Prostate gland (tissue), 2 donors: ENCODE measurements at regions not wholly inside any gene's neighbourhood (a gene's known extent, or its start where the extent isn't known, plus 50 kb on each side); places are given as distances from the start of the nearest gene placed in this dataset.

Source experiments
- DNase-seq: peaks from one replicate; pipeline ENCODE4 v3.0.0-alpha.2; 2019; ENCODE audit warnings: low spot score
- H3K27ac ChIP-seq, 2 donors: fragments of 200-600 bp; sonication (generic); 2 replicates each; pipeline ENCODE4 v1.5.1; 2017 to 2019
- H3K27me3 ChIP-seq: fragments of 200-600 bp; sonication (generic); replicated peaks from 2 replicates; pipeline ENCODE4 v1.5.1; 2019; ENCODE audit not compliant: insufficient read depth
- H3K36me3 ChIP-seq, 2 donors: fragments of 200-600 bp; sonication (generic); 1 replicate in 1 of 2; 2 replicates in 1 of 2; pipeline versions ENCODE4 v1.5.1 to v1.8.1; 2017 to 2019
- H3K4me1 ChIP-seq: fragments of 200-600 bp; sonication (generic); replicated peaks from 2 replicates; pipeline ENCODE4 v1.5.1; 2019
- H3K4me3 ChIP-seq, 2 donors: fragments of 200-600 bp; sonication (generic); 2 replicates each; pipeline ENCODE4 v1.5.1; 2017 to 2019
- H3K9me3 ChIP-seq: fragments of 200-600 bp; sonication (generic); 2 replicates; pipeline ENCODE4 v1.5.1; 2017
- POLR2A ChIP-seq: fragments of 450-650 bp; IDR thresholded peaks from one replicate; pipeline ENCODE4 v1.6.1; 2016; ENCODE audit warnings: antibody characterized with exemption, mild to moderate bottlenecking
- POLR2AphosphoS5 ChIP-seq: sonication (generic); formaldehyde crosslinking; IDR thresholded peaks from one replicate; pipeline ENCODE4 v1.6.1; 2017; ENCODE audit warnings: antibody characterized with exemption
- WGBS: methylation state at CpG from one replicate; pipeline ENCODE4 v1.1.5; 2018; 5-methylcytosine and 5-hydroxymethylcytosine counted together
- intact Hi-C: fragments of 100-400 bp; cut with DNase I; formaldehyde crosslinking; loops from one replicate; pipeline ENCODE4 v1.14.2; 2022
- TF ChIP-seq, protein P1 (sequence below), 4 experiments: fragments of 200-600 bp in 2 of 4; fragments of 450-650 bp in 2 of 4; sonication (generic) in 2 of 4; IDR thresholded peaks; 1 replicate in 3 of 4; 2 replicates in 1 of 4; pipeline ENCODE4 v1.5.1; 2016 to 2019; ENCODE audit warnings: antibody characterized with exemption in 4 of 4, mild to moderate bottlenecking in 2 of 4, moderate library complexity in 2 of 4

DNA sequence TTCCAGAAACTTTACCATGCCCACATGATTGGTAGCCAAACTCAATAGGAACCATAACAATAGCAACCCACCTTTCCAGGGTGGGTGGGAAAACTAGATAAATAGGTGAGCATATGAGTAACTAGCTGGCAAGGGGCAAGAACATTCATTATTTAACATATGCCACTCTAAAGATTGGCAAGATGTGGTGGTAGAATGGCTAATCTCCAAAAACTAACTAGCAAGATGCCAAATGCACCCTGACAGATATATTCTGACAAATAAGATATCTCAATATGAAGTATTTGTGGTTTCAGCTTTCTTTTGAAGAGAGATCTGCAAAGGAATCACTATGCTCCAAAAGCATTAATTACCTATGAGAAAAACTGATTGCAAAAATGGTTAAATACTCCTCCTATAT, 895.6 kb downstream of the TLE1 start:
- Histone ChIP-seq H3K36me3 (no peaks in the 10 kb centered on the region), H3K4me3 (no peak overlapping the region)
- intact Hi-C loops = loop anchor here (10.0 kb wide), 1 partner anchor 701 kb away; no protein-coding TSS in a partner anchor

DNA sequence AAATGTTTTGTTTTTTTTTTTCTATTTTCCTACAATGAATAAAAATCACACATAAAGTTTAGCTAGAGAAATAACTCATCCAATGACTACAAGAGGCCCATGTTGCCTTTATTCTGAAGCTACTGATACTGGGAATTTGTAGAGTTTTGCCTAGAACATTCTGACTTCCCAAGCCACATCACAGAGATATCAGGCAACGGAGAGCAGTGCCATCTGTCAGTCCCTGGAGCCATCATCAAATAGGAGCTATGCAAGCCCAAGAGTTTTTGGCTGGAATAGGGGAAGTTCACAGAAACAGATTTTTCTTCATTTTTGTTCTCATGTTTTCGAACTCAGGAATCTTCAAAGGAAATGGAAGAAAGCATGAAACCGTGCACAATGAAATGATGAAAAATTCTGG, 896.6 kb downstream of the TLE1 start:
- WGBS = 74% methylated on average over 3 of the region's 3 CpGs
- no peaks in the 10 kb centered on the region for H3K36me3 ChIP-seq
- H3K9me3 ChIP-seq = no peaks in the 10 kb centered on the region
- H3K27me3 ChIP-seq = no peaks in the 10 kb centered on the region
- no peak for DNase-seq
- no peak overlapping the region for H3K4me3 ChIP-seq
- H3K27ac ChIP-seq = no peak overlapping the region
- intact Hi-C loops = loop anchor here (10.0 kb wide), 1 partner anchor 702 kb away; no protein-coding TSS in a partner anchor
- TF ChIP-seq POLR2A (no peak), POLR2AphosphoS5 (no peak)
- TF ChIP-seq, protein P1, sequence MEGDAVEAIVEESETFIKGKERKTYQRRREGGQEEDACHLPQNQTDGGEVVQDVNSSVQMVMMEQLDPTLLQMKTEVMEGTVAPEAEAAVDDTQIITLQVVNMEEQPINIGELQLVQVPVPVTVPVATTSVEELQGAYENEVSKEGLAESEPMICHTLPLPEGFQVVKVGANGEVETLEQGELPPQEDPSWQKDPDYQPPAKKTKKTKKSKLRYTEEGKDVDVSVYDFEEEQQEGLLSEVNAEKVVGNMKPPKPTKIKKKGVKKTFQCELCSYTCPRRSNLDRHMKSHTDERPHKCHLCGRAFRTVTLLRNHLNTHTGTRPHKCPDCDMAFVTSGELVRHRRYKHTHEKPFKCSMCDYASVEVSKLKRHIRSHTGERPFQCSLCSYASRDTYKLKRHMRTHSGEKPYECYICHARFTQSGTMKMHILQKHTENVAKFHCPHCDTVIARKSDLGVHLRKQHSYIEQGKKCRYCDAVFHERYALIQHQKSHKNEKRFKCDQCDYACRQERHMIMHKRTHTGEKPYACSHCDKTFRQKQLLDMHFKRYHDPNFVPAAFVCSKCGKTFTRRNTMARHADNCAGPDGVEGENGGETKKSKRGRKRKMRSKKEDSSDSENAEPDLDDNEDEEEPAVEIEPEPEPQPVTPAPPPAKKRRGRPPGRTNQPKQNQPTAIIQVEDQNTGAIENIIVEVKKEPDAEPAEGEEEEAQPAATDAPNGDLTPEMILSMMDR (IDR thresholded peaks at IDR 0.05) = no peak
- no peaks in the 10 kb centered on the region for H3K4me1 ChIP-seq

More for the DNA sequence above, 895.6 kb downstream of the TLE1 start:
- Histone ChIP-seq H3K9me3 (no peaks in the 10 kb centered on the region), H3K4me1 (no peaks in the 10 kb centered on the region), H3K27me3 (no peaks in the 10 kb centered on the region), H3K27ac (no peak overlapping the region)
- TF ChIP-seq POLR2AphosphoS5 (no peak), POLR2A (no peak)
- TF ChIP-seq, protein P1 (IDR thresholded peaks at IDR 0.05) = no peak
- no peak for DNase-seq

DNA sequence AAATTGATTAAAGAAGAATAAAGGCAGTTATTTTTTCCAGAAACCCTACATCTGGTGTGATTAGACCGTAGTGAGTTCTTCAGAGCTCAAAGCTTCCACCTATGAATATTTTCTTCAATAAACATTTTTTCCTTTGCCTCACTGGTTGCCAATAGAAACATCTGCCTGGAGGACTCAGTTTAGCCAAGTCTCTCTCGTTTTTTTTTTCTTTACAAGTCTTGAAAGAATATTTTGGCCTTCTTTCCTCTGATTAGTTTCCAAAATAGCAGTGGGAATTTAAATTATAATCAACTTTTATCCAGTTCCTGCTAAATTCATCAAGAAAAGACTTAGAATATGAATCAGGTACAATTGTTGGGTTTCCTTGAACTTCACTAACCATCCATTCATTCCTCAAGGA, 897.5 kb downstream of the TLE1 start:
- TF ChIP-seq POLR2AphosphoS5 (no peak), POLR2A (no peak)
- TF ChIP-seq, protein P1 (IDR thresholded peaks at IDR 0.05) = no peak
- 43% methylated on average over 2 of the region's 2 CpGs for WGBS
- intact Hi-C loops = loop anchor here (10.0 kb wide), 1 partner anchor 703 kb away; no protein-coding TSS in a partner anchor
- no peak overlapping the region for H3K4me3 ChIP-seq
- no peaks in the 10 kb centered on the region for H3K9me3 ChIP-seq
- H3K36me3 ChIP-seq = no peaks in the 10 kb centered on the region
- no peaks in the 10 kb centered on the region for H3K4me1 ChIP-seq
- H3K27ac ChIP-seq = no peak overlapping the region
- H3K27me3 ChIP-seq = no peaks in the 10 kb centered on the region
- no peak for DNase-seq

DNA sequence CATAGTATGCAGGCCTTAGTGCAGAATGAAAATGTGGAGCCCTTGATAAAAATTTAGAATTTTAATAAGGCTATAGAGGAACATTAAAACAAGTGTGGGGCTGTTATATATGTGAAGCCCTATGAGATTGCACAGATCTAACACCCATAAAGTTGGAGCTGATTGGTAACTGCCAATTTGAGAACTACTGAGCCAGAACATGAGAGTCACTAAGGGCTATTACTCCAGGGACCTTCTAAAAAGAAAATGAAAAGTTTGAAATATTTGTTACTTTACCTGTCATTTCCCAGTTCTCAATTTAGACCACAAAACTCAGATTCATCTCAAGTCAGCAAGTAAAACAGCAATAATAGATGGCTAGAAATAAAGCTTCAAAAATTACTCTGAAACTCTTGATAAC, 898.6 kb downstream of the TLE1 start:
- Histone ChIP-seq H3K27ac (no peak overlapping the region), H3K27me3 (no peaks in the 10 kb centered on the region), H3K36me3 (no peaks in the 10 kb centered on the region), H3K9me3 (no peaks in the 10 kb centered on the region), H3K4me1 (no peaks in the 10 kb centered on the region), H3K4me3 (no peak overlapping the region)
- intact Hi-C loops = loop anchor here (10.0 kb wide), 1 partner anchor 704 kb away; no protein-coding TSS in a partner anchor
- TF ChIP-seq POLR2AphosphoS5 = no peak
- DNase-seq = no peak

DNA sequence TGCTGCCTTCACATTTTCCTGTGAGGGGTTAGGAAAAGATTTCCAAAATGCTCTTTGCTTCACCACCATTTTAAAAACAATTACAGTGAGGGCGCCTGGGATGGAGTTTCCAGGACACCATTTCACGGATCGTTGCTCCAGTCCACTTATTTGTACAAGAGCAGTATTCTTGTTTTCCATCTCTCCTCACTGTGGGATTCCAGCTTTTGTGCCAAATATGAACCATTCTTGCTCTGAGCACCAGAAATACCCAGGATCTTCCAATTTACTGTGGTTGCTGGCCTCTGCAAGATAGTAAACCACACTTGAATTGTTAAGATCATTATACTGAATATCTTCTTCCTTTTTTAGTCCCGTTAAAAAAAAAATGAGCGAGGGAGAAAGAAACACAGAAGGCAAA, 899.5 kb downstream of the TLE1 start:
- TF ChIP-seq, protein P1 (IDR thresholded peaks at IDR 0.05) = no peak
- TF ChIP-seq POLR2A (no peak), POLR2AphosphoS5 (no peak)
- Histone ChIP-seq H3K4me1 (no peaks in the 10 kb centered on the region), H3K27ac (no peak overlapping the region), H3K36me3 (no peaks in the 10 kb centered on the region), H3K9me3 (no peaks in the 10 kb centered on the region), H3K4me3 (no peak overlapping the region), H3K27me3 (no peaks in the 10 kb centered on the region)
- 92% methylated on average over 5 of the region's 5 CpGs for WGBS
- DNase-seq = no peak
- intact Hi-C loops = loop anchor here (10.0 kb wide), 1 partner anchor 705 kb away; no protein-coding TSS in a partner anchor
